H9 (cell line): ENCODE measurements at regions not wholly inside any gene's neighbourhood (a gene's known extent, or its start where the extent isn't known, plus 50 kb on each side); places are given as distances from the start of the nearest gene placed in this dataset.

ENCODE experiments used
- DNase-seq: peaks from one replicate; pipeline ENCODE4 v3.0.0-alpha.2; 2017
- H2AFZ ChIP-seq: one replicate; pipeline ENCODE4 v1.6.1; 2013; ENCODE audit warnings: mild to moderate bottlenecking, low read length, control low read depth, moderate library complexity
- H2AK5ac ChIP-seq: 2 replicates; pipeline ENCODE4 v1.6.1; 2013; ENCODE audit warnings: low read length, control low read depth, mixed read lengths; ENCODE audit not compliant: insufficient read length
- H2BK120ac ChIP-seq: one replicate; pipeline ENCODE4 v1.6.1; 2013; ENCODE audit warnings: low read depth, mild to moderate bottlenecking, low read length, control low read depth, inconsistent platforms; ENCODE audit not compliant: poor library complexity, severe bottlenecking
- H2BK12ac ChIP-seq: 2 replicates; pipeline ENCODE4 v1.6.1; 2013; ENCODE audit warnings: low read length, control low read depth, mixed read lengths, low read depth; ENCODE audit not compliant: insufficient read length
- H2BK15ac ChIP-seq: 2 replicates; pipeline ENCODE4 v1.6.1; 2013; ENCODE audit warnings: low read depth, low read length, control low read depth
- H2BK20ac ChIP-seq: one replicate; pipeline ENCODE4 v1.6.1; 2013; ENCODE audit warnings: low read depth, mild to moderate bottlenecking, low read length, control low read depth, inconsistent platforms; ENCODE audit not compliant: poor library complexity, severe bottlenecking
- H2BK5ac ChIP-seq: 2 replicates; pipeline ENCODE4 v1.6.1; 2013; ENCODE audit warnings: low read length, control low read depth, mixed read lengths; ENCODE audit not compliant: insufficient read length
- H3K14ac ChIP-seq: 2 replicates; pipeline ENCODE4 v1.6.1; 2013; ENCODE audit warnings: low read length, control low read depth; ENCODE audit not compliant: insufficient read depth
- H3K18ac ChIP-seq: 2 replicates; pipeline ENCODE4 v1.6.1; 2013; ENCODE audit warnings: low read depth, mild to moderate bottlenecking, mixed read lengths, low read length, control low read depth; ENCODE audit not compliant: insufficient read length
- H3K23ac ChIP-seq: 2 replicates; pipeline ENCODE4 v1.6.1; 2013; ENCODE audit warnings: low read length, control low read depth, mixed read lengths, low read depth; ENCODE audit not compliant: insufficient read length
- H3K23me2 ChIP-seq: 2 replicates; pipeline ENCODE4 v1.6.1; 2013; ENCODE audit warnings: low read depth, mild to moderate bottlenecking, mixed read lengths, low read length, control low read depth; ENCODE audit not compliant: insufficient read length, poor library complexity, severe bottlenecking
- H3K27ac ChIP-seq: 2 replicates; pipeline ENCODE4 v1.5.1; 2013; ENCODE audit warnings: low read length, control low read depth, mixed read lengths, low read depth; ENCODE audit not compliant: insufficient read length
- H3K27me3 ChIP-seq: 2 replicates; pipeline ENCODE4 v1.6.1; 2013; ENCODE audit warnings: low read length, control low read depth, inconsistent platforms; ENCODE audit not compliant: insufficient read depth
- H3K4ac ChIP-seq: 2 replicates; pipeline ENCODE4 v1.6.1; 2013; ENCODE audit warnings: low read depth, mild to moderate bottlenecking, control low read depth, inconsistent platforms, low read length, moderate library complexity
- H3K4me1 ChIP-seq: 2 replicates; pipeline ENCODE4 v1.6.1; 2013; ENCODE audit warnings: low read length, control low read depth, inconsistent platforms; ENCODE audit not compliant: insufficient read depth
- H3K4me2 ChIP-seq: 2 replicates; pipeline ENCODE4 v1.6.1; 2013; ENCODE audit warnings: low read length, control low read depth, mixed read lengths; ENCODE audit not compliant: insufficient read length, insufficient read depth
- H3K56ac ChIP-seq: 2 replicates; pipeline ENCODE4 v1.6.1; 2013; ENCODE audit warnings: low read depth, mild to moderate bottlenecking, mixed read lengths, low read length, control low read depth; ENCODE audit not compliant: insufficient read length
- H3K79me1 ChIP-seq: 2 replicates; pipeline ENCODE4 v1.6.1; 2013; ENCODE audit warnings: low read depth, mild to moderate bottlenecking, moderate library complexity, low read length, control low read depth, inconsistent platforms; ENCODE audit not compliant: insufficient read depth, poor library complexity, severe bottlenecking
- H3K79me2 ChIP-seq: 2 replicates; pipeline ENCODE4 v1.6.1; 2013; ENCODE audit warnings: low read length, control low read depth, inconsistent platforms; ENCODE audit not compliant: insufficient read depth
- H3K9ac ChIP-seq: 2 replicates; pipeline ENCODE4 v1.6.1; 2013; ENCODE audit warnings: low read length, control low read depth, mixed read lengths; ENCODE audit not compliant: insufficient read length; ENCODE audit errors: extremely low read depth
- H3K9me3 ChIP-seq: one replicate; pipeline ENCODE4 v1.6.1; 2013; ENCODE audit warnings: low read depth, low read length, inconsistent platforms; ENCODE audit not compliant: control insufficient read depth
- H3T11ph ChIP-seq: one replicate; pipeline ENCODE4 v1.6.1; 2013; ENCODE audit warnings: mild to moderate bottlenecking, low read length, control low read depth, inconsistent platforms
- H4K20me1 ChIP-seq: one replicate; pipeline ENCODE4 v1.6.1; 2013; ENCODE audit not compliant: control insufficient read depth, insufficient read length, insufficient read depth
- H4K5ac ChIP-seq: 2 replicates; pipeline ENCODE4 v1.6.1; 2013; ENCODE audit warnings: low read depth, mild to moderate bottlenecking, mixed read lengths, low read length, control low read depth; ENCODE audit not compliant: insufficient read length
- H4K8ac ChIP-seq: replicated peaks from 2 replicates; pipeline ENCODE4 v1.6.1; 2013; ENCODE audit warnings: low read length, control low read depth, mixed read lengths, low read depth; ENCODE audit not compliant: insufficient read length
- H4K91ac ChIP-seq: 2 replicates; pipeline ENCODE4 v1.6.1; 2013; ENCODE audit warnings: low read depth, mild to moderate bottlenecking, moderate library complexity, mixed read lengths, low read length, control low read depth; ENCODE audit not compliant: insufficient read length
- H3K27ac Mint-ChIP-seq, 3 experiments: 2 replicates in 2 of 3; 3 replicates in 1 of 3; pipeline ENCODE4 v1.8.0; 2020 to 2021; ENCODE audit warnings: mixed read lengths in 3 of 3, mild to moderate bottlenecking in 1 of 3, moderate library complexity in 1 of 3
- H3K27me3 Mint-ChIP-seq: 2 replicates; pipeline ENCODE4 v1.8.0; 2021; ENCODE audit warnings: low read depth, mild to moderate bottlenecking, moderate library complexity, mixed read lengths
- H3K36me3 Mint-ChIP-seq, 3 experiments: 2 replicates in 2 of 3; 3 replicates in 1 of 3; pipeline ENCODE4 v1.8.0; 2020 to 2021; ENCODE audit warnings: low read depth in 3 of 3, mixed read lengths in 3 of 3; ENCODE audit not compliant: insufficient read depth in 1 of 3
- H3K4me1 Mint-ChIP-seq, 2 experiments: 2 replicates each; pipeline ENCODE4 v1.8.0; 2020; ENCODE audit warnings: mixed read lengths in 2 of 2
- H3K4me3 Mint-ChIP-seq, 2 experiments: 2 replicates in 1 of 2; 3 replicates in 1 of 2; pipeline ENCODE4 v1.8.0; 2020 to 2021; ENCODE audit warnings: mild to moderate bottlenecking in 2 of 2, mixed read lengths in 2 of 2, moderate library complexity in 1 of 2
- H3K9me3 Mint-ChIP-seq, 2 experiments: 2 replicates in 1 of 2; 3 replicates in 1 of 2; pipeline ENCODE4 v1.8.0; 2020; ENCODE audit warnings: mild to moderate bottlenecking in 2 of 2, mixed read lengths in 2 of 2, moderate library complexity in 1 of 2
- CTCF ChIP-seq: fragments of 200-600 bp; sonication (generic); conservative IDR thresholded peaks from 3 replicates; pipeline ENCODE4 v1.8.0; 2021; ENCODE audit warnings: antibody characterized with exemption, mild to moderate bottlenecking
- WGBS: extraction: QIAGEN DNeasy Blood & Tissue Kit; methylation state at CpG from one replicate; pipeline ENCODE4 v1.1.7; 2013; ENCODE audit warnings: missing lambda C conversion rate, low lambda C conversion rate, mixed read lengths; ENCODE audit not compliant: insufficient read length; ENCODE audit errors: extremely low coverage; 5-methylcytosine and 5-hydroxymethylcytosine counted together

GRCh38 chr20:54353292-54353691, 122.1 kb upstream of the DOK5 start:
- Histone ChIP-seq H3K79me1 (no peaks in the 10 kb centered on the region), H3K4ac (no peak overlapping the region), H4K8ac (no peak overlapping the region), H2BK15ac (no peak overlapping the region), H3T11ph (no peak overlapping the region), H2BK5ac (no peak overlapping the region), H3K14ac (no peak overlapping the region), H3K79me2 (no peaks in the 10 kb centered on the region), H2AK5ac (no peak overlapping the region), H2BK12ac (no peak overlapping the region), H4K91ac (no peak overlapping the region), H2AFZ (no peak overlapping the region), H4K5ac (no peak overlapping the region), H3K23ac (no peak overlapping the region), H3K56ac (no peak overlapping the region), H3K23me2 (no peaks in the 10 kb centered on the region), H3K4me1 (no peaks in the 10 kb centered on the region), H3K27ac (no peak overlapping the region), H3K9ac (no peak overlapping the region), H2BK120ac (no peak overlapping the region), H3K4me2 (no peak overlapping the region), H2BK20ac (no peak overlapping the region), H3K9me3 (no peaks in the 10 kb centered on the region), H4K20me1 (no peaks in the 10 kb centered on the region), H3K18ac (no peak overlapping the region), H3K27me3 (no peaks in the 10 kb centered on the region)
- Mint-ChIP-seq H3K4me1 (peaks cover 3 to 4% of the 10 kb centered on the region in 2 experiments; a peak in 3 of 4 replicates), H3K9me3 (no peaks in the 10 kb centered on the region), H3K27ac (no peak overlapping the region), H3K36me3 (no peaks in the 10 kb centered on the region; a peak in 1 of 7 replicates), H3K4me3 (no peak overlapping the region), H3K27me3 (no peaks in the 10 kb centered on the region)
- no peak for DNase-seq
- no peak for TF ChIP-seq CTCF
- WGBS: no CpG with 5 or more reads among the region's 4 CpGs
